Suprapubic skin (tissue), 4 donors: ENCODE measurements at regions not wholly inside any gene's neighbourhood (a gene's known extent, or its start where the extent isn't known, plus 50 kb on each side); places are given as distances from the start of the nearest gene placed in this dataset.

ENCODE experiments used
- CTCF ChIP-seq, 2 donors: fragments of 200-600 bp in 1 of 2; fragments of 450-650 bp in 1 of 2; sonication (generic) in 1 of 2; IDR thresholded peaks; one replicate each; pipeline ENCODE4 v1.5.1; 2016 to 2019; ENCODE audit warnings: antibody characterized with exemption in 2 of 2, mild to moderate bottlenecking in 1 of 2, moderate library complexity in 1 of 2
- POLR2A ChIP-seq, 2 donors: fragments of 450-650 bp; IDR thresholded peaks; one replicate each; pipeline ENCODE4 v1.6.1; 2017; ENCODE audit warnings: antibody characterized with exemption in 2 of 2, mild to moderate bottlenecking in 2 of 2, moderate library complexity in 2 of 2
- POLR2AphosphoS5 ChIP-seq, 3 donors: sonication (generic); formaldehyde crosslinking; IDR thresholded peaks; one replicate each; pipeline ENCODE4 v1.6.1; 2017; ENCODE audit warnings: antibody characterized with exemption in 3 of 3

GRCh38 chr6:127053032-127053874 is 65.2 kb upstream of the RSPO3 start:
- no peak for TF ChIP-seq CTCF (IDR thresholded peaks at IDR 0.05)
- TF ChIP-seq POLR2A (IDR thresholded peaks at IDR 0.05) = no peak
- TF ChIP-seq POLR2AphosphoS5 (IDR thresholded peaks at IDR 0.05) = no peak
